T-helper 2 cell treated with Interferon-gamma antibody and Interleukin-4, amounts not matched to agents 5 μg/mL and 100 μg/mL, for 36 hours (primary cell): ENCODE measurements at regions not wholly inside any gene's neighbourhood (a gene's known extent, or its start where the extent isn't known, plus 50 kb on each side); places are given as distances from the start of the nearest gene placed in this dataset.
"Not testable (repeated sequence)": the region's sequence is repeated elsewhere in the genome, so short reads cannot be mapped to it uniquely, and the experiment has no call there.

ENCODE experiments used
- DNase-seq: peaks from one replicate; pipeline ENCODE4 v3.0.0; 2021; ENCODE audit warnings: low spot score
- H3K27ac Mint-ChIP-seq: one replicate; pipeline ENCODE4 v1.8.0; 2021; ENCODE audit warnings: mild to moderate bottlenecking, mixed read lengths
- H3K27me3 Mint-ChIP-seq: one replicate; pipeline ENCODE4 v1.8.0; 2021; ENCODE audit warnings: low read depth, mixed read lengths
- H3K36me3 Mint-ChIP-seq: one replicate; pipeline ENCODE4 v1.8.0; 2021; ENCODE audit warnings: low read depth, mixed read lengths
- H3K4me1 Mint-ChIP-seq: one replicate; pipeline ENCODE4 v1.8.0; 2021; ENCODE audit warnings: low read depth, mixed read lengths
- H3K4me3 Mint-ChIP-seq: one replicate; pipeline ENCODE4 v1.8.0; 2022; ENCODE audit warnings: mild to moderate bottlenecking, moderate library complexity, mixed read lengths
- H3K9me3 Mint-ChIP-seq: one replicate; pipeline ENCODE4 v1.8.0; 2021; ENCODE audit warnings: mixed read lengths

DNA sequence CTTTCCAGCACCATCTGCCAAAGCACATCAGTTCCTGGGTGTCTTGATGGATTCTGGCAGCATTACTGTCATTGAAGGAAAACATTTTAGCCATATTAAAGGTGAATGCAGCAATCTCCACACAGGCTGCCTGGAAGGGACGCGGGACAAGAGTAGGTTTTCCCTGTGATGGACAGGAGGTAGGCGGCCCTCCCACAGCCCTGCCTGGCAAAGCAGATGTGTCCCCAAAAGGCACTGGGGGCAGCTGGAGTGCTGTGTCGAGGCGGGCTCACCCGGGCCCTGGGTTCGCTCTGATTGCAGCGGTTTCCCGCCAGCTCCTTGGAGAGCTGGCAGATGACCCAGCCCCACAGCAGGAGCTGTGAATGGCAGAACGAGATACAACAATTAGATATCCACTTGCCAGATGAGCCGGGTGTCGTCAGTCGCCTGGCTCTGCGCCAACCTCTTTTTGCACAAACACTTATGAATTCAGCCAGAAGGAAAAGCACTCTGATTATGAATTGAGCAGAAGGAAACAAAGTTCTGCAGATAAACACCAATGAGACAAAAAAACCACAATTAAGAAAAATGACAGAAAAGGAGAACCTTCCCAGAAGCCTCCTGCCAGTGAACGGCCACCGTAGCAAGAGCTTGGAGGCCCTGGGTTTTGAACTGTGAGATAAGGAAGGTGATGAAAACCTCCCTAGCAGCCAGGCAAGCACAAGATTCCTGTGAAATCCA, 64.9 kb upstream of the ZNF195 start:
- H3K9me3 Mint-ChIP-seq, H3K4me1 Mint-ChIP-seq, H3K27ac Mint-ChIP-seq, H3K36me3 Mint-ChIP-seq, H3K4me3 Mint-ChIP-seq, DNase-seq: not testable (repeated sequence)
- peaks cover 26% of the 10 kb centered on the region for H3K27me3 Mint-ChIP-seq

DNA sequence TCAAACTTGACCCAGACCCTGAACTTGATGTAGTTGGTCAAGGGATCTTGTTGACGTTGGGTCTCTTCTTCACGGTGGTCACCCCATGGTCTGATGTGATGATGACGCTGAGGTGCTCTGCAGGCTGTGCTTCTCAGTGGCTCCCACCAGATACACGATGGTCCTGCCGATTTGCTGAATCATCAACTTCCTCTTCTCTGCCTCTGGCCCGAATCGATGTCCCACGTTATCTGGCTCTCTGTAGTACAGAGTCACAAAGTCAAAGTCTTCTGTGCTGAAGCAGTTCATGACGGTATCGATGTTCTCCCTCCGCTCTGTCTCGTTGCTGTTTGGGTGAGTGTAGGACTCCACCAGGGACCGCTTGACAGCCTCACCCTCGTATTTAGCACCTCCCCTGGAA, 58.5 kb upstream of the ZNF195 start:
- H3K36me3 Mint-ChIP-seq, H3K4me1 Mint-ChIP-seq, H3K9me3 Mint-ChIP-seq, DNase-seq, H3K27ac Mint-ChIP-seq: not testable (repeated sequence)
- peaks cover 10% of the 10 kb centered on the region for H3K27me3 Mint-ChIP-seq
- peak overlapping the region; percentile 15 for H3K4me3 Mint-ChIP-seq

DNA sequence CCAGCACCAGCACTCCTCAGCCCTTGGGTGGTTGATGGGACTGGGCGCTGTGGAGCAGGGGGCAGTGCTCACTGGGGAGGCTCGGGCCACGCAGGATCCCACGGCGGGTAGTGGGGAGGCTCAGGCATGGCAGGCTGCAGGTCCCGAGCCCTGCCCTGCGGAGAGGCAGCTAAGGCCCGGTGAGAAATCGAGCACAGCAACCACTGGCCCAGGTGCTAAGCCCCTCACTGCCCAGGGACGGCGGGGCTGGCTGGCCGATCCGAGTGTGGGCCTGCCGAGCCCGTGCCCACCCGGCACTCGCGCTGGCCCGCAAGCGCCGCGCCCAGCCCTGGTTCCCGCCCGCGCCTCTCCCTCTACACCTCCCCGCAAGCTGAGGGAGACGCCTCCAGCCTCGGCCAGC, 56.0 kb upstream of the ZNF195 start:
- Mint-ChIP-seq H3K36me3 (no peaks in the 10 kb centered on the region), H3K4me1 (peaks cover 5% of the 10 kb centered on the region), H3K4me3 (no peak overlapping the region), H3K9me3 (no peaks in the 10 kb centered on the region), H3K27ac (no peak overlapping the region), H3K27me3 (peaks cover 10% of the 10 kb centered on the region)
- DNase-seq: no peak

DNA sequence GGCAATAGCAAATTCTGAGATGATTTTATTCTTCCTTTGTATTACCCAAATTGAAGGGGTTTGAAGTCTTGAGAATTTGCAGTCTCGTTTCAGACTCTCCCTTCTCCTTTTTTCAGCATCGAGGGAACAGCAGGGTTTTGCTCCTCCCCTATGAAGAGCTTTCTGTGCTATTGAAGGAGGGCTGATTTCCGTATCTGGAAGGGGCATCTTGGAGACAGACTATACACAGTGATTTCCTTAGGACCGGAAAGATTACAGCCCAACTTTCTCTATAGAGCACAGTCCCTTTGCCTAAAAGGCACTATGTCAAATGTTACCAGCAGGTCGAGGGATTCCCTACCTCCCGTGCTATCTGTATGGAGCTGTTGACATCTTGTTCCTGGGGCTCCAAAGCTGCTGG, 50.2 kb upstream of the ZNF195 start:
- not testable (repeated sequence) for H3K27ac Mint-ChIP-seq, H3K36me3 Mint-ChIP-seq, H3K4me3 Mint-ChIP-seq, H3K4me1 Mint-ChIP-seq, DNase-seq, H3K9me3 Mint-ChIP-seq
- peaks cover 29% of the 10 kb centered on the region for H3K27me3 Mint-ChIP-seq
